ENCODE measurements at regions not wholly inside any gene's neighbourhood (a gene's known extent, or its start where the extent isn't known, plus 50 kb on each side); places are given as distances from the start of the nearest gene placed in this dataset.

DNA sequence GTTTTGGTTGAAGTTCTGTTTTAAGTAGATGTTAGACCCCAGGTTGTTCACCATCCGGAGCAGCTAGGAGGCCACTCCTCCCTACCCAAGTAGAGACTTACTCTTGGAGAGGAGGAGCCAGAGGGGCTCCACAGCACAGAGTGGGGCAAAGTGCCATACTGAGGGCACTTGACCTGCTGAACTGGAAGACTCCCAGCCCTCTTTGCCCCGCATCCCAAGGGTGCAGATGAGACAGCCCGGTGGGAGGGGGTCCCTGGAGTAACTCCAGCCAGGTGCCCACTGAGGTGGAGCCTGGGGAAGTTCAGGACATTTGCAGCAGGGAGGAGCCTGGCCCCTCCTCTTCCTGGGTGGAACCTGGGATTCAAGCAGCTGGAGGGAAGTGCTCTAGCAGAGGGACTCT is 102.1 kb upstream of the GPR6 start:
- H3K4me3 Mint-ChIP-seq = no peak overlapping the region
- H3K4me1 Mint-ChIP-seq = peaks cover 25% of the 10 kb centered on the region
- H3K36me3 Mint-ChIP-seq = peaks cover 16% of the 10 kb centered on the region
- CTCF ChIA-PET = interaction anchor here (2.0 kb wide), 1 partner anchor 164 kb away, joined by 5 read pairs; no protein-coding TSS in a partner anchor
- POLR2A ChIA-PET = no interaction called here
- no peak for DNase-seq (ENCODE audit: low spot score)
- ATAC-seq = no peak
- TF ChIP-seq ETV6 (CRISPR knock-in tag; IDR thresholded peaks at IDR 0.05) = no peak
- no peak for TF ChIP-seq KAT7 (CRISPR knock-in tag; IDR thresholded peaks at IDR 0.05; ENCODE audit: borderline replicate concordance)
- TF ChIP-seq, protein P1, sequence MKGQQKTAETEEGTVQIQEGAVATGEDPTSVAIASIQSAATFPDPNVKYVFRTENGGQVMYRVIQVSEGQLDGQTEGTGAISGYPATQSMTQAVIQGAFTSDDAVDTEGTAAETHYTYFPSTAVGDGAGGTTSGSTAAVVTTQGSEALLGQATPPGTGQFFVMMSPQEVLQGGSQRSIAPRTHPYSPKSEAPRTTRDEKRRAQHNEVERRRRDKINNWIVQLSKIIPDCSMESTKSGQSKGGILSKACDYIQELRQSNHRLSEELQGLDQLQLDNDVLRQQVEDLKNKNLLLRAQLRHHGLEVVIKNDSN (CRISPR knock-in tag; IDR thresholded peaks at IDR 0.05) = no peak
- TF ChIP-seq TEAD4 (CRISPR knock-in tag; IDR thresholded peaks at IDR 0.05) = no peak
- no peak for TF ChIP-seq ELF4 (CRISPR knock-in tag; IDR thresholded peaks at IDR 0.05; ENCODE audit: low read depth)
- no peak for TF ChIP-seq JAZF1 (CRISPR knock-in tag; IDR thresholded peaks at IDR 0.05)
- TF ChIP-seq, protein P2, sequence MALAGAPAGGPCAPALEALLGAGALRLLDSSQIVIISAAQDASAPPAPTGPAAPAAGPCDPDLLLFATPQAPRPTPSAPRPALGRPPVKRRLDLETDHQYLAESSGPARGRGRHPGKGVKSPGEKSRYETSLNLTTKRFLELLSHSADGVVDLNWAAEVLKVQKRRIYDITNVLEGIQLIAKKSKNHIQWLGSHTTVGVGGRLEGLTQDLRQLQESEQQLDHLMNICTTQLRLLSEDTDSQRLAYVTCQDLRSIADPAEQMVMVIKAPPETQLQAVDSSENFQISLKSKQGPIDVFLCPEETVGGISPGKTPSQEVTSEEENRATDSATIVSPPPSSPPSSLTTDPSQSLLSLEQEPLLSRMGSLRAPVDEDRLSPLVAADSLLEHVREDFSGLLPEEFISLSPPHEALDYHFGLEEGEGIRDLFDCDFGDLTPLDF (CRISPR knock-in tag; IDR thresholded peaks at IDR 0.05) = no peak
- no peak for TF ChIP-seq SMAD4 (CRISPR knock-in tag; IDR thresholded peaks at IDR 0.05)
- no peak for TF ChIP-seq ZNF671 (CRISPR knock-in tag; IDR thresholded peaks at IDR 0.05)
- TF ChIP-seq, protein P3, sequence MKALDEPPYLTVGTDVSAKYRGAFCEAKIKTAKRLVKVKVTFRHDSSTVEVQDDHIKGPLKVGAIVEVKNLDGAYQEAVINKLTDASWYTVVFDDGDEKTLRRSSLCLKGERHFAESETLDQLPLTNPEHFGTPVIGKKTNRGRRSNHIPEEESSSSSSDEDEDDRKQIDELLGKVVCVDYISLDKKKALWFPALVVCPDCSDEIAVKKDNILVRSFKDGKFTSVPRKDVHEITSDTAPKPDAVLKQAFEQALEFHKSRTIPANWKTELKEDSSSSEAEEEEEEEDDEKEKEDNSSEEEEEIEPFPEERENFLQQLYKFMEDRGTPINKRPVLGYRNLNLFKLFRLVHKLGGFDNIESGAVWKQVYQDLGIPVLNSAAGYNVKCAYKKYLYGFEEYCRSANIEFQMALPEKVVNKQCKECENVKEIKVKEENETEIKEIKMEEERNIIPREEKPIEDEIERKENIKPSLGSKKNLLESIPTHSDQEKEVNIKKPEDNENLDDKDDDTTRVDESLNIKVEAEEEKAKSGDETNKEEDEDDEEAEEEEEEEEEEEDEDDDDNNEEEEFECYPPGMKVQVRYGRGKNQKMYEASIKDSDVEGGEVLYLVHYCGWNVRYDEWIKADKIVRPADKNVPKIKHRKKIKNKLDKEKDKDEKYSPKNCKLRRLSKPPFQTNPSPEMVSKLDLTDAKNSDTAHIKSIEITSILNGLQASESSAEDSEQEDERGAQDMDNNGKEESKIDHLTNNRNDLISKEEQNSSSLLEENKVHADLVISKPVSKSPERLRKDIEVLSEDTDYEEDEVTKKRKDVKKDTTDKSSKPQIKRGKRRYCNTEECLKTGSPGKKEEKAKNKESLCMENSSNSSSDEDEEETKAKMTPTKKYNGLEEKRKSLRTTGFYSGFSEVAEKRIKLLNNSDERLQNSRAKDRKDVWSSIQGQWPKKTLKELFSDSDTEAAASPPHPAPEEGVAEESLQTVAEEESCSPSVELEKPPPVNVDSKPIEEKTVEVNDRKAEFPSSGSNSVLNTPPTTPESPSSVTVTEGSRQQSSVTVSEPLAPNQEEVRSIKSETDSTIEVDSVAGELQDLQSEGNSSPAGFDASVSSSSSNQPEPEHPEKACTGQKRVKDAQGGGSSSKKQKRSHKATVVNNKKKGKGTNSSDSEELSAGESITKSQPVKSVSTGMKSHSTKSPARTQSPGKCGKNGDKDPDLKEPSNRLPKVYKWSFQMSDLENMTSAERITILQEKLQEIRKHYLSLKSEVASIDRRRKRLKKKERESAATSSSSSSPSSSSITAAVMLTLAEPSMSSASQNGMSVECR (CRISPR knock-in tag; IDR thresholded peaks at IDR 0.05; ENCODE audit: borderline replicate concordance) = no peak
- TF ChIP-seq, protein P4, sequence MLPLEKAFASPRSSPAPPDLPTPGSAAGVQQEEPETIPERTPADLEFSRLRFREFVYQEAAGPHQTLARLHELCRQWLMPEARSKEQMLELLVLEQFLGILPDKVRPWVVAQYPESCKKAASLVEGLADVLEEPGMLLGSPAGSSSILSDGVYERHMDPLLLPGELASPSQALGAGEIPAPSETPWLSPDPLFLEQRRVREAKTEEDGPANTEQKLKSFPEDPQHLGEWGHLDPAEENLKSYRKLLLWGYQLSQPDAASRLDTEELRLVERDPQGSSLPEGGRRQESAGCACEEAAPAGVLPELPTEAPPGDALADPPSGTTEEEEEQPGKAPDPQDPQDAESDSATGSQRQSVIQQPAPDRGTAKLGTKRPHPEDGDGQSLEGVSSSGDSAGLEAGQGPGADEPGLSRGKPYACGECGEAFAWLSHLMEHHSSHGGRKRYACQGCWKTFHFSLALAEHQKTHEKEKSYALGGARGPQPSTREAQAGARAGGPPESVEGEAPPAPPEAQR (CRISPR knock-in tag; IDR thresholded peaks at IDR 0.05) = no peak
- TF ChIP-seq NR1H2 (CRISPR knock-in tag; IDR thresholded peaks at IDR 0.05) = no peak
- H3K27ac Mint-ChIP-seq = no peak overlapping the region
- H3K9me3 Mint-ChIP-seq = peaks cover 45% of the 10 kb centered on the region
- peaks cover 2% of the 10 kb centered on the region for H3K27me3 Mint-ChIP-seq (ENCODE audit: low read depth)

DNA sequence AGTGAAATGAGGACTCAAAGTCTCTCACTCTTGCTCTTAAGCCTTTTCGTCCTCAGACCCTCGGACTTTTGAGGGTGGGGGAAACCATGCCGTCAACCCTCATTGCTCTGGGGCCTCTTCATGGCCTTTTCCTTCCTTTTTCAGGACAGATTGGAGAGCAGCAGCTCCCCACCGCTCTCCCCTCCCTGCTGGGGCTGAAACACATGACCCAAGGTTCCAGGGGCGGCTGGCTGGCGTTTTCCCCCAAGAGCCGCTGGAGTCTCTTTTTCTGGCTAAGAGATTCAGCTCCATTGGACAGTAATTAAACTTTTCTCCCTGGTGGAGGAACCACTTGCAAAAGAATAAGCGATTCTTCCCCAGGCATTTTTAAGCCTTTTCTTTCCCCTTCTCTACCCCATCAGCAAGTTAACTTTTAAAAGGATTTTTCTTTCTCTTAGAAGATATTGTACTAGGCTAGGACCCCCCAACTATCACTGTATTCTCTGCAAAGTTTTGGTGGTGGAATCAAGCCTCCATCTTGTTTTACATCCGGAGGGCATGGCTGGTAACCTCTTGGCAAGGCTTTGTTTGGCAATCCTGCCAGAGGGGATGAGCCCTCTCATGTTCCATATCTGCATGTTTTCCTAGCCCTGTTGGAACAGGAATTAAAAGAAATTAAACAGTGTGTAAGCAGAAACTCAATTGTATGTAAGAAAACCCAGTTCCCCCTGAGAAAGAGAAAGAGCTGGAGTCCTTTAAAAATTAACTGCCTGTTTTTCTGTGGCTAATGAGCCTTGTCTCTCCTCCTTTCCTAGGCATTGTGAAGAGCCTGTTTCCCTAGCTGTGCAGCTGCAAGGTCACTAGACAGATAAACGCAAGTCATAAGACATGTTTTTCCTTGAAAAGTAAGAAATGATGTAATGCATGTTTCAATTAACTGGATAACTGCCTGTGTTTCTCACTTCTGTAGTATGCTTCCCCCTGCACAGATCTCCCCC is 100.8 kb upstream of the GPR6 start:
- ChIA-PET POLR2A (no interaction called here), CTCF (interaction anchor here (2.0 kb wide), 1 partner anchor 163 kb away, joined by 5 read pairs; no protein-coding TSS in a partner anchor)
- DNase-seq (ENCODE audit: low spot score) (no peak), ATAC-seq (no peak)
- H3K4me3 Mint-ChIP-seq = no peak overlapping the region
- peaks cover 48% of the 10 kb centered on the region for H3K9me3 Mint-ChIP-seq
- no peak overlapping the region for H3K27ac Mint-ChIP-seq
- peaks cover 23% of the 10 kb centered on the region for H3K4me1 Mint-ChIP-seq
- TF ChIP-seq NFYB (CRISPR knock-in tag; conservative IDR thresholded peaks at IDR 0.05; ENCODE audit: low read depth) (no peak), MYBL2 (CRISPR knock-in tag; IDR thresholded peaks at IDR 0.05) (no peak), NR3C1 (CRISPR knock-in tag; conservative IDR thresholded peaks at IDR 0.05; ENCODE audit: low read depth) (no peak), EMX1 (CRISPR knock-in tag; IDR thresholded peaks at IDR 0.05) (no peak), OVOL2 (CRISPR knock-in tag; IDR thresholded peaks at IDR 0.05; ENCODE audit: borderline replicate concordance) (no peak), GTF2I (CRISPR knock-in tag; conservative IDR thresholded peaks at IDR 0.05) (no peak), SMAD4 (CRISPR knock-in tag; IDR thresholded peaks at IDR 0.05) (no peak), MXD4 (CRISPR knock-in tag; IDR thresholded peaks at IDR 0.05; ENCODE audit: borderline replicate concordance) (no peak)
- TF ChIP-seq, protein P5, sequence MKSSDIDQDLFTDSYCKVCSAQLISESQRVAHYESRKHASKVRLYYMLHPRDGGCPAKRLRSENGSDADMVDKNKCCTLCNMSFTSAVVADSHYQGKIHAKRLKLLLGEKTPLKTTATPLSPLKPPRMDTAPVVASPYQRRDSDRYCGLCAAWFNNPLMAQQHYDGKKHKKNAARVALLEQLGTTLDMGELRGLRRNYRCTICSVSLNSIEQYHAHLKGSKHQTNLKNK (CRISPR knock-in tag; IDR thresholded peaks at IDR 0.05) = no peak
- TF ChIP-seq, protein P6, sequence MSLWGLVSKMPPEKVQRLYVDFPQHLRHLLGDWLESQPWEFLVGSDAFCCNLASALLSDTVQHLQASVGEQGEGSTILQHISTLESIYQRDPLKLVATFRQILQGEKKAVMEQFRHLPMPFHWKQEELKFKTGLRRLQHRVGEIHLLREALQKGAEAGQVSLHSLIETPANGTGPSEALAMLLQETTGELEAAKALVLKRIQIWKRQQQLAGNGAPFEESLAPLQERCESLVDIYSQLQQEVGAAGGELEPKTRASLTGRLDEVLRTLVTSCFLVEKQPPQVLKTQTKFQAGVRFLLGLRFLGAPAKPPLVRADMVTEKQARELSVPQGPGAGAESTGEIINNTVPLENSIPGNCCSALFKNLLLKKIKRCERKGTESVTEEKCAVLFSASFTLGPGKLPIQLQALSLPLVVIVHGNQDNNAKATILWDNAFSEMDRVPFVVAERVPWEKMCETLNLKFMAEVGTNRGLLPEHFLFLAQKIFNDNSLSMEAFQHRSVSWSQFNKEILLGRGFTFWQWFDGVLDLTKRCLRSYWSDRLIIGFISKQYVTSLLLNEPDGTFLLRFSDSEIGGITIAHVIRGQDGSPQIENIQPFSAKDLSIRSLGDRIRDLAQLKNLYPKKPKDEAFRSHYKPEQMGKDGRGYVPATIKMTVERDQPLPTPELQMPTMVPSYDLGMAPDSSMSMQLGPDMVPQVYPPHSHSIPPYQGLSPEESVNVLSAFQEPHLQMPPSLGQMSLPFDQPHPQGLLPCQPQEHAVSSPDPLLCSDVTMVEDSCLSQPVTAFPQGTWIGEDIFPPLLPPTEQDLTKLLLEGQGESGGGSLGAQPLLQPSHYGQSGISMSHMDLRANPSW (CRISPR knock-in tag; conservative IDR thresholded peaks at IDR 0.05; ENCODE audit: low read depth) = no peak
- peaks cover 2% of the 10 kb centered on the region for H3K27me3 Mint-ChIP-seq (ENCODE audit: low read depth)
- peaks cover 26% of the 10 kb centered on the region for H3K36me3 Mint-ChIP-seq

Measured in WTC11 (cell line).